Keratinocyte (primary cell): ENCODE measurements at regions not wholly inside any gene's neighbourhood (a gene's known extent, or its start where the extent isn't known, plus 50 kb on each side); places are given as distances from the start of the nearest gene placed in this dataset.

Experiments
- DNase-seq: peaks from one replicate; pipeline ENCODE4 v3.0.0-alpha.2; 2011; ENCODE audit warnings: low read depth, missing footprints, low spot score
- FAIRE-seq: peaks from 2 replicates; lab custom pipeline; 2011; peaks lifted over from hg19 to GRCh38; lab: Jason Lieb, UNC
- H2AFZ ChIP-seq: 2 replicates; pipeline ENCODE4 v1.6.0; 2012; ENCODE audit warnings: low read length, control low read depth, inconsistent platforms; ENCODE audit not compliant: control insufficient read depth
- H3K27ac ChIP-seq: 2 replicates; pipeline ENCODE4 v1.5.1; 2011; ENCODE audit warnings: low read length; ENCODE audit not compliant: control insufficient read depth, insufficient read depth
- H3K27me3 ChIP-seq: 3 replicates; pipeline ENCODE4 v1.6.0; 2011; ENCODE audit warnings: low read length; ENCODE audit not compliant: control insufficient read depth, insufficient read depth; ENCODE audit errors: extremely low read depth
- H3K36me3 ChIP-seq, 2 experiments: 2 replicates in 1 of 2; 3 replicates in 1 of 2; pipeline ENCODE4 v1.5.1; 2011; ENCODE audit warnings: low read length in 2 of 2, mild to moderate bottlenecking in 1 of 2; ENCODE audit not compliant: control insufficient read depth in 2 of 2, insufficient read depth in 2 of 2; ENCODE audit errors: extremely low read depth in 1 of 2
- H3K4me1 ChIP-seq: 3 replicates; pipeline ENCODE4 v1.5.1; 2011; ENCODE audit warnings: low read length; ENCODE audit not compliant: control insufficient read depth, insufficient read depth; ENCODE audit errors: extremely low read depth
- H3K4me2 ChIP-seq: 3 replicates; pipeline ENCODE4 v1.6.0; 2011; ENCODE audit warnings: low read depth, low read length; ENCODE audit not compliant: control insufficient read depth, insufficient read depth; ENCODE audit errors: extremely low read depth
- H3K4me3 ChIP-seq, 3 experiments: fragments of 200-600 bp in 1 of 3; sonication (generic) in 1 of 3; 2 replicates in 2 of 3; 3 replicates in 1 of 3; pipeline ENCODE4 v1.5.1; 2011 to 2016; ENCODE audit warnings: low read length in 3 of 3, mild to moderate bottlenecking in 3 of 3, control low read depth in 2 of 3, inconsistent platforms in 1 of 3, low read depth in 1 of 3, mixed read lengths in 1 of 3, mixed run types in 1 of 3, moderate library complexity in 1 of 3; ENCODE audit not compliant: control insufficient read depth in 2 of 3, insufficient read depth in 2 of 3; ENCODE audit errors: extremely low read depth in 1 of 3
- H3K79me2 ChIP-seq: 2 replicates; pipeline ENCODE4 v1.6.0; 2012; ENCODE audit warnings: low read length; ENCODE audit not compliant: control insufficient read depth, insufficient read depth
- H3K9ac ChIP-seq: 3 replicates; pipeline ENCODE4 v1.6.0; 2011; ENCODE audit warnings: low read length; ENCODE audit not compliant: control insufficient read depth, insufficient read depth; ENCODE audit errors: extremely low read depth
- H3K9me1 ChIP-seq: 3 replicates; pipeline ENCODE4 v1.6.0; 2011; ENCODE audit warnings: low read length; ENCODE audit not compliant: control insufficient read depth, insufficient read depth; ENCODE audit errors: extremely low read depth
- H3K9me3 ChIP-seq: 2 replicates; pipeline ENCODE4 v1.5.1; 2012; ENCODE audit warnings: low read depth, low read length; ENCODE audit not compliant: control insufficient read depth
- H4K20me1 ChIP-seq: 3 replicates; pipeline ENCODE4 v1.6.0; 2011; ENCODE audit warnings: low read length; ENCODE audit not compliant: control insufficient read depth, insufficient read depth; ENCODE audit errors: extremely low read depth
- CTCF ChIP-seq, 3 experiments: IDR thresholded peaks in 1 of 3; conservative IDR thresholded peaks in 1 of 3; optimal IDR thresholded peaks in 1 of 3; 2 replicates in 2 of 3; 3 replicates in 1 of 3; pipeline versions ENCODE3 to v1.5.1; 2011; ENCODE audit warnings: low read length in 3 of 3, mild to moderate bottlenecking in 3 of 3, moderate library complexity in 2 of 3, control low read depth in 1 of 3, inconsistent platforms in 1 of 3; ENCODE audit not compliant: insufficient read depth in 2 of 3; ENCODE audit errors: extremely low read depth in 1 of 3
- EZH2 ChIP-seq: IDR thresholded peaks from one replicate; pipeline ENCODE4 v1.6.1; 2012; ENCODE audit warnings: inconsistent platforms, mild to moderate bottlenecking, low read length, moderate library complexity
- dilution Hi-C: fragments of 300-500 bp; cut with MboI; formaldehyde crosslinking; loops from one replicate; pipeline ENCODE4 v1.7.0; 2020; ENCODE audit warnings: low sequenced_read_pairs; ENCODE audit not compliant: extremely low pct_ligation_motif_present

GRCh38 chr2:226631187-226631586 is 168.4 kb downstream of the IRS1 start:
- H3K4me2 ChIP-seq: no peak overlapping the region
- no peaks in the 10 kb centered on the region for H3K9me1 ChIP-seq
- H4K20me1 ChIP-seq: no peaks in the 10 kb centered on the region
- no peak for DNase-seq
- H3K79me2 ChIP-seq: no peaks in the 10 kb centered on the region
- H2AFZ ChIP-seq: no peak overlapping the region
- no peaks in the 10 kb centered on the region for H3K27me3 ChIP-seq
- no peaks in the 10 kb centered on the region for H3K4me1 ChIP-seq
- no peak for TF ChIP-seq CTCF (optimal IDR thresholded peaks at IDR 0.05 in 1 of 3, IDR thresholded peaks at IDR 0.05 in 1 of 3, conservative IDR thresholded peaks at IDR 0.05 in 1 of 3; ENCODE audit: extremely low read depth in 1 of 3, insufficient read depth in 2 of 3, low read length in 3 of 3)
- no peak for TF ChIP-seq EZH2
- H3K36me3 ChIP-seq: no peaks in the 10 kb centered on the region
- H3K9ac ChIP-seq: no peak overlapping the region
- H3K4me3 ChIP-seq: no peak overlapping the region
- no peaks in the 10 kb centered on the region for H3K9me3 ChIP-seq
- dilution Hi-C loops: no loop called here
- no peak overlapping the region for H3K27ac ChIP-seq
- FAIRE-seq: no peak

- no peaks in the 10 kb centered on the region for H3K9me3 ChIP-seq
- no peaks in the 10 kb centered on the region for H3K36me3 ChIP-seq
- no peaks in the 10 kb centered on the region for H3K27me3 ChIP-seq
- H3K9me1 ChIP-seq: no peaks in the 10 kb centered on the region
- H4K20me1 ChIP-seq: no peaks in the 10 kb centered on the region
- FAIRE-seq (no peak), DNase-seq (no peak)
- dilution Hi-C loops: no loop called here
- TF ChIP-seq EZH2: no peak
- no peak for TF ChIP-seq CTCF (optimal IDR thresholded peaks at IDR 0.05 in 1 of 3, IDR thresholded peaks at IDR 0.05 in 1 of 3, conservative IDR thresholded peaks at IDR 0.05 in 1 of 3; ENCODE audit: extremely low read depth in 1 of 3, insufficient read depth in 2 of 3, low read length in 3 of 3)
- H3K4me2 ChIP-seq: no peak overlapping the region
- H3K79me2 ChIP-seq: no peaks in the 10 kb centered on the region
- no peak overlapping the region for H2AFZ ChIP-seq
- no peak overlapping the region for H3K4me3 ChIP-seq
- H3K4me1 ChIP-seq: no peaks in the 10 kb centered on the region
- H3K9ac ChIP-seq: no peak overlapping the region
- H3K27ac ChIP-seq: no peak overlapping the region
Observed at GRCh38 chr2:226625946-226626345, 173.7 kb downstream of the IRS1 start.
